COLO829 (cell line): ENCODE measurements at regions not wholly inside any gene's neighbourhood (a gene's known extent, or its start where the extent isn't known, plus 50 kb on each side); places are given as distances from the start of the nearest gene placed in this dataset.
"Not testable (repeated sequence)": the region's sequence is repeated elsewhere in the genome, so short reads cannot be mapped to it uniquely, and the experiment has no call there.

ENCODE experiments used
- DNase-seq: peaks from one replicate; pipeline ENCODE4 v3.0.0; 2012; ENCODE audit warnings: low spot score

GRCh38 chr1:185404291-185404690 is 87.2 kb upstream of the IVNS1ABP start:
- no peak for DNase-seq

DNA sequence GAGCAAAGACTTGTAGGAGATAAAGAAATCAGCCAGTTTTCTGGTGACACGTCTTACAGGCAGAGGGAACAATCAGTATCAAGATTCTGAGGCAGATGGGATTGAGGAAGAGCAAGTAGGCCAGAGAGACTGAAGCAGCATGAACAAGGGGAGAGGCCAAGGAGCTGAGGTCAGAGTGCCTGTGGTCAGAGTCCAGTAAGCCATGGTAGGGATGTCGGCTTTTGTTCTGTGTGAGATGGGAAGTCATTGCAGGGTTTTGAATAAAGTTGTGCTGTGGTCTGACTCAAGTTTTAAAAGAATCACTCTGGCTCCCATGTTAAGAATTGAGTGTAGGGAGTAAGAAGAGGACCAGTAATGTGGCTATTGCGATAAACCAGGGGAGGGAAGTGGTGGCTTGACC is 85.9 kb upstream of the IVNS1ABP start:
- DNase-seq = no peak

DNA sequence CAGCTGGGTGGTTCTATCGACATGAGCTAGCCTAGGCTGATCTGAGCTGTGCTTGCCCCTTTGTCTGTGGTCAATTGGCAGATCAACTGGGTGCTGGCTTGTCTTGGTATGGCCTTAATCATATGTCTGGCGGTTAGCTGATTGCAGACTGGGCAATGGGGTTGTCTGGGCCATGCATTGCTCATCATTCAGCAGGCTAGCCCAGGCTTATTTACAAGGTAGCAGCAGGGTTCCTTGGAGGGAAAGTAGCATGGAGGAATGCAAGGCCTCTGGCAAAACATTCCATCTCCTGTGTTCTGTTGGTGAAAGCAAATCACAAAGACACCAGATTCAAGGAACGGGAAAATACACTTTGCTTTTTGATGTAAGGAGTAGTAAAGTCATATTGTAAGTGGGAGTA is 84.0 kb upstream of the IVNS1ABP start:
- DNase-seq = no peak

DNA sequence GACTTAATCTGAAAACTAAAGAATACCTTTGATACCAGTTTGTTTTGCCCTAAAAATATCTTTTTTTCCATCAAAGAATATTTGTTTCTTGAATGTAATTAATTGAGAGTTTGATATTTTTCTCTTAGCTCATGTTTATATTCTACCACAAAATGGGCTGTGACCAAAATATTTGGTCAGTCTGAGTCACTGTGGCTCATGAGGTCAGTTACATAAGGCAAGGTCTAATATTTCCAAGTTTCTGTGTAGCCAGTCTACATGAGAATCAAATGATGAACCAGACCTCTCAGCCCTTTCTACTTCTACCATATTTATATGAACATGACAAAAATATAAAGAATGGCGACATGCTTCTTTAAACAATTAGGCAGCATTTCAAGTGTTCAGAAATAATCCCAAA is 83.0 kb upstream of the IVNS1ABP start:
- DNase-seq = no peak

DNA sequence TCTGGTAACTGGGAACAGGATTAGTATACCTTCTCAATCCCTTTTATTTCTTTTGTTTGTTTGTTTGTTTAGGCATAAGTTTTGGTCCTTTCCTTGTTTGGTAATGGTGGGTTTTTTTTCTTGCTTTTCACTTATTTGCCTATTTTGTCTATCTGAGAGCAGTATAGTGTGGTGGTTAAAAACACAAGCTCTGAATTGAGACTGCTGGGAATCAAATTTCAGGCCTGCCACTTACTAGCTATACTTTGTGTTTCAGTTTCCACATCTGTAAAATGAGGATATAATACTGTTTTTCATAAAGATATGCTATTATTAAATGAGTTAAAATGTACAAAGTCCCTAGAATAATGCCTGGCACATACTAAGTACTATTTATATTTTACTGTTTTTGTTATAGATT is 81.6 kb upstream of the IVNS1ABP start:
- no peak for DNase-seq

DNA sequence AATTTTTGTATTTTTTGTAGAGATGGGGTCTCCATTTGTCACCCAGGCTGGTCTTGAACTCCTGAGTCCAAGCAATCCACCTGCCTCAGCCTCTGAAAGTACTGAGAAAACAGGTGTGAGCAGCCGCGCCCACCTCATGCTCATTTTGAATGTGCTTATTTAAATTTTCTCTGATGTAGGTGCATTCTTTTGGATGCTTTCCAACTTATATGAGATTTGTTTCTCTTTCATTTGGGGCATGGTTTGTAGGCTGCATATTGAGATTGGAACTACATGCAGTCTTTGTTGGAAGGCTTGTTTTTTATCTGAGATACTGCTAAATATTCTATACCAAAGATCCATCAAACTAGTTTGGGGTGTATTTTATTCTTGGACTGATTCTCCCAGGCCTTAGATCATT is 81.0 kb upstream of the IVNS1ABP start:
- no peak for DNase-seq

DNA sequence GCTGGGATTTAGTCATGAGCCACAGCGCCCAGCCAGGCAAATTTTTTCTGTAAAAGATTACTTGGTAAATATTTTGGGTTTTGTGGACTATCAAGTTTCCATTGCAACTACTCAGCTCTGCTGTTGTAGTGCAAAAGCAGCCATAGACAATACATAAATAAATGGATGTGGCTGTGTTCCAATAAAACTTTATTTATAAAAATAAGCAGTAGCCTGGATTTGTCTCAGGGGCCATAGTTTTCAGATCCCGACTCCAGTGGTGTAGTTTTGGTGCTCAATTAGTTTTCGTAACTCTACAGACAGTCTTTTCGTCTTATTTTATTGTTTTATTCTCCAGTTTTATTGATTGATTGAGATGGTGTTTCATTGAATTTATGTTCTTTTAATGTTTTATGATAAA is 80.1 kb upstream of the IVNS1ABP start:
- no peak for DNase-seq

GRCh38 chr1:185396126-185396525 is 79.1 kb upstream of the IVNS1ABP start:
- DNase-seq = no peak

- no peak for DNase-seq
These were observed 76.8 kb upstream of the IVNS1ABP start for GRCh38 chr1:185393815-185394214.

- DNase-seq = no peak
These were observed 76.2 kb upstream of the IVNS1ABP start for GRCh38 chr1:185393205-185393604.

- DNase-seq = no peak
These were observed 71.8 kb upstream of the IVNS1ABP start for GRCh38 chr1:185388815-185389214.

GRCh38 chr1:185388346-185388745 is 71.3 kb upstream of the IVNS1ABP start:
- DNase-seq = no peak

GRCh38 chr1:185385991-185386390 is 68.9 kb upstream of the IVNS1ABP start:
- no peak for DNase-seq

- DNase-seq = not testable (repeated sequence)
These were observed 66.8 kb upstream of the IVNS1ABP start for GRCh38 chr1:185383805-185384204.

- DNase-seq = no peak
These were observed 60.8 kb upstream of the IVNS1ABP start for GRCh38 chr1:185377831-185378230.

DNA sequence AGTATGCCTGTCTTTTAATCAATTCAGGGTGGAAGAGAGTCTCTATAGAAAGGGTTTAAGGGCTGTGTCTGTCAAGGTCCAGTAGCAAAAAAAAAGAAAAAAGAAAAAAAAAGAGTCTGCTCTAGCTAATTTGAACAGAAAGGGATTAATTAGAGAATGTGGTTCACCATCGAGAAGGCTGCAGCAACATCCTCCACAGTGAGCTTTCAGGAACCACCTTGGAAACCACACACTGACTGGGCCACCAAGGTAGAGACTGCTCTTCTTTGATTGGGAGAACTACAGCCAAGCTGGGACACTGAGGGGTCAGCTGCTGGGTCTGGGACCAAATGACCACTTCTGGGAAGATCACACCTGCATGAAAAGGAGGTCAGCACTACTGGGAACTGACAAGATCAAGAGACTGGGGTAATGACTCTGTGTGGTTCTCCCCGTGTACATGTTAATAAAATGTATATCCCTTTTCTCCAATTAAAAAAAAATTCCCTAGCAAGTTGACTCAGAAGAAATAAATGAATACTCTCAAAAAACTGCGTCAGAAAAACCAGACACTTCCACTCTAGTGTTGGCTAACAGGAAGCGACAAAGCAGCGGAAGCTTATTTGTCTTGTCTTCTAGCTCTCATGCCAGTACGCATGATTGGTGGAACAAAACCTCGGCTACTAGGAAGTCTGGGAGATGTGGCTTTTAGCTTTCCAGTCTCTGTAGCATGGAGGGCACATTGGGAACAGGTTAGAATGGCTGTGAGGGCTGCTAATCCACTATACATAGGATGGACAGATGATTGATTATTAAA is 60.0 kb upstream of the IVNS1ABP start:
- no peak for DNase-seq

DNA sequence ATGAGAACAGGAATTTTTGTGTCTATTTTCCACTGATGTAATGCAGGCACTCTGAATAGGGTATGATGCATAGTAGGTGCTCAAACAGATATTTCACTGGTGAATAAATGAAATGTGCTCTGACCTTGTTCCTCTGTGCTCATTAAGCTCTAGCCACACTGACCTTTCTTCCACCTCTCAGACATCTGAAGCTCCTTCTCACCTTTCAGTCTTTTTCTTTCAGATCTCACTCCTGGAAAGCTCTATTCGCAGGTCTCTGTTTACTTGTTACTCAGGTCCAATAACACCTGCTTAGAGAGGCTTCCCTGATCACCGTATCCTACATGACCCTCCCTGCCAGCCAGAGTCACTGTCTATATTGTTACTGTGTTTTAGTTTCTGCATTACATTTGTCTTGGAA is 59.2 kb upstream of the IVNS1ABP start:
- DNase-seq = no peak

GRCh38 chr1:185375583-185375982 is 58.5 kb upstream of the IVNS1ABP start:
- no peak for DNase-seq

- no peak for DNase-seq
These were observed 56.9 kb upstream of the IVNS1ABP start for GRCh38 chr1:185373813-185374529.

GRCh38 chr1:185369786-185370185 is 52.7 kb upstream of the IVNS1ABP start:
- DNase-seq = no peak

GRCh38 chr1:185368913-185369491 is 52.0 kb upstream of the IVNS1ABP start:
- DNase-seq = no peak

- no peak for DNase-seq
These were observed 51.3 kb upstream of the IVNS1ABP start for GRCh38 chr1:185368313-185368855.

DNA sequence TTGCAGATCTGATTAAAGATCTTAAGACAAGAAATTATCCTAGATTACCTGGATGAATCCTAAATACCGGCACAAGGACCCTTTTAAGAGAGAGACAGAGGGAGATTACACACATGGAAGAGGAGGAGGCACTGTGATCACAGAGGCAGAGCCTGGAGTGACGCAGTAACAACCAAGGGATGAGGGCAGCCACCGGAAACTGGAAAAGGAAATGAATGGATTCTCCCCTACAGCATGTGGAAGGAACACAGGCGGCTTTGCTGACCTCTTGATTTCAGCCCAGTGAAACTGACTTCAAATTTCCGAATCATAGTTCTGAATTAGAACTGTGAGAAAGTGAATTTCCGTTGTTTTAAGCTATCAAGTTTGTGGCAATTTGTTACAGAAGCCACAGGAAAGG is 50.2 kb upstream of the IVNS1ABP start:
- no peak for DNase-seq
